ENCODE measurements at regions not wholly inside any gene's neighbourhood (a gene's known extent, or its start where the extent isn't known, plus 50 kb on each side); places are given as distances from the start of the nearest gene placed in this dataset.

GRCh38 chr5:8505196-8505595 lies 636.2 kb downstream of the MTRR start:
- ATAC-seq (no peak), FAIRE-seq (no peak), DNase-seq (ENCODE audit: low read depth, low spot score) (no peak)
- Histone ChIP-seq H2AFZ (ENCODE audit: control insufficient read depth, low read depth, low read length) (no peak overlapping the region), H3K27me3 (replicated peaks in 1 of 2; ENCODE audit: control insufficient read depth in 2 of 2, insufficient read depth in 2 of 2, low read length in 1 of 2) (no peaks in the 10 kb centered on the region), H3K79me2 (ENCODE audit: control insufficient read depth, insufficient read depth, low read length) (no peaks in the 10 kb centered on the region), H3K4me1 (ENCODE audit: control insufficient read depth, insufficient read depth, low read length) (no peaks in the 10 kb centered on the region), H3K27ac (ENCODE audit: control insufficient read depth, insufficient read depth) (no peak overlapping the region), H3K9ac (ENCODE audit: control insufficient read depth, insufficient read depth, low read length) (no peak overlapping the region), H3K4me3 (no peak overlapping the region), H3K9me3 (replicated peaks; ENCODE audit: control insufficient read depth, insufficient read depth, low read length) (no peaks in the 10 kb centered on the region), H3K4me2 (ENCODE audit: control insufficient read depth, insufficient read depth) (no peak overlapping the region), H3K36me3 (ENCODE audit: control insufficient read depth in 2 of 2, insufficient read depth in 2 of 2, low read length in 1 of 2) (no peaks in the 10 kb centered on the region), H4K20me1 (ENCODE audit: control insufficient read depth, insufficient read depth) (no peaks in the 10 kb centered on the region)
- in situ Hi-C loops (cut with MboI): no loop called here
- intact Hi-C loops (cut with micrococcal nuclease; ENCODE audit: unreplicated experiment): no loop called here
- TF ChIP-seq HDAC6 (IDR thresholded peaks at IDR 0.05; ENCODE audit: unreplicated experiment) (no peak), CHD2 (IDR thresholded peaks at IDR 0.05; ENCODE audit: borderline replicate concordance, low read depth, low read length) (no peak), HDGF (IDR thresholded peaks at IDR 0.05) (no peak), ATF3 (IDR thresholded peaks at IDR 0.05; ENCODE audit: borderline replicate concordance, extremely low read depth, low read depth, low read length) (no peak), MLLT1 (IDR thresholded peaks at IDR 0.05) (no peak), EED (IDR thresholded peaks at IDR 0.05; ENCODE audit: low read depth) (no peak), BACH1 (IDR thresholded peaks at IDR 0.05; ENCODE audit: borderline replicate concordance) (no peak), TCF7 (IDR thresholded peaks at IDR 0.05; ENCODE audit: borderline replicate concordance) (no peak), FOXK2 (IDR thresholded peaks at IDR 0.05) (no peak)
- ChIA-PET POLR2A (no interaction called here), CTCF (no interaction called here), RAD21 (ENCODE audit: unreplicated experiment) (no interaction called here), SMC1A (ENCODE audit: uncharacterized antibody, unreplicated experiment) (no interaction called here)
- no TSS peak for BruUV-seq (replicated peaks)
- 1% methylated on average over 4 of the region's 4 CpGs for WGBS (ENCODE audit: insufficient coverage, insufficient replicate concordance, low lambda C conversion rate, missing lambda C conversion rate)

Measured in GM12878 (cell line).